ENCODE measurements at regions not wholly inside any gene's neighbourhood (a gene's known extent, or its start where the extent isn't known, plus 50 kb on each side); places are given as distances from the start of the nearest gene placed in this dataset.

- Mint-ChIP-seq H3K27me3 (ENCODE audit: low read depth in 2 of 2) (no peaks in the 10 kb centered on the region), H3K9me3 (peaks cover 0 to 5% of the 10 kb centered on the region in 2 donors), H3K4me3 (no peak overlapping the region), H3K27ac (no peak overlapping the region), H3K36me3 (no peaks in the 10 kb centered on the region), H3K4me1 (no peaks in the 10 kb centered on the region)
- DNase-seq (no peak), ATAC-seq (no peak)
- Histone ChIP-seq H3K27ac (ENCODE audit: low read length) (no peak overlapping the region), H3K9me3 (ENCODE audit: control insufficient read depth, insufficient read depth, low read length) (no peaks in the 10 kb centered on the region), H3K4me1 (ENCODE audit: control insufficient read depth, insufficient read depth, low read length) (no peaks in the 10 kb centered on the region), H3K36me3 (ENCODE audit: control insufficient read depth, insufficient read depth, low read length) (no peaks in the 10 kb centered on the region), H3K4me3 (ENCODE audit: low read length) (no peak overlapping the region), H3K27me3 (ENCODE audit: control insufficient read depth, insufficient read depth, low read length) (no peaks in the 10 kb centered on the region)
- no peak for TF ChIP-seq CTCF (IDR thresholded peaks at IDR 0.05)
- intact Hi-C loops (cut with micrococcal nuclease) = no loop called here
Observed at GRCh38 chrY:19307627-19308026, 436.9 kb downstream of the KDM5D start.

- no peak for ATAC-seq
- TF ChIP-seq CTCF (IDR thresholded peaks at IDR 0.05) = no peak
- DNase-seq = no peak
- Mint-ChIP-seq H3K4me3 (no peak overlapping the region), H3K36me3 (no peaks in the 10 kb centered on the region), H3K4me1 (no peaks in the 10 kb centered on the region), H3K27me3 (ENCODE audit: low read depth in 2 of 2) (peaks cover 0 to 4% of the 10 kb centered on the region in 2 donors), H3K27ac (no peak overlapping the region), H3K9me3 (peaks cover 0 to 10% of the 10 kb centered on the region in 2 donors)
- peaks cover 4% of the 10 kb centered on the region for H3K9me3 ChIP-seq (ENCODE audit: control insufficient read depth, insufficient read depth, low read length)
- H3K27ac ChIP-seq (ENCODE audit: low read length) = no peak overlapping the region
- H3K27me3 ChIP-seq (ENCODE audit: control insufficient read depth, insufficient read depth, low read length) = no peaks in the 10 kb centered on the region
- no peak overlapping the region for H3K4me3 ChIP-seq (ENCODE audit: low read length)
- H3K4me1 ChIP-seq (ENCODE audit: control insufficient read depth, insufficient read depth, low read length) = no peaks in the 10 kb centered on the region
- intact Hi-C loops (cut with micrococcal nuclease) = no loop called here
- no peaks in the 10 kb centered on the region for H3K36me3 ChIP-seq (ENCODE audit: control insufficient read depth, insufficient read depth, low read length)
Observed at GRCh38 chrY:19303136-19303535, 441.4 kb downstream of the KDM5D start.

GRCh38 chrY:19290925-19291324, 453.6 kb downstream of the KDM5D start:
- ATAC-seq = no peak

More at GRCh38 chrY:19290925-19291324, 453.6 kb downstream of the KDM5D start:
- H3K27me3 ChIP-seq (ENCODE audit: control insufficient read depth, insufficient read depth, low read length) = no peaks in the 10 kb centered on the region
- Mint-ChIP-seq H3K27me3 (ENCODE audit: low read depth in 2 of 2) (no peaks in the 10 kb centered on the region), H3K4me1 (no peaks in the 10 kb centered on the region), H3K4me3 (no peak overlapping the region), H3K9me3 (peaks cover 0 to 2% of the 10 kb centered on the region in 2 donors), H3K36me3 (no peaks in the 10 kb centered on the region), H3K27ac (no peak overlapping the region)
- no peak overlapping the region for H3K27ac ChIP-seq (ENCODE audit: low read length)
- H3K36me3 ChIP-seq (ENCODE audit: control insufficient read depth, insufficient read depth, low read length) = no peaks in the 10 kb centered on the region
- 43% methylated on average over 2 of the region's 2 CpGs for WGBS (ENCODE audit: insufficient coverage)
- H3K9me3 ChIP-seq (ENCODE audit: control insufficient read depth, insufficient read depth, low read length) = no peaks in the 10 kb centered on the region
- no peak for DNase-seq
- H3K4me3 ChIP-seq (ENCODE audit: low read length) = no peak overlapping the region
- no peak for TF ChIP-seq CTCF (IDR thresholded peaks at IDR 0.05)
- H3K4me1 ChIP-seq (ENCODE audit: control insufficient read depth, insufficient read depth, low read length) = no peaks in the 10 kb centered on the region
- intact Hi-C loops (cut with micrococcal nuclease) = no loop called here
